ENCODE measurements at regions not wholly inside any gene's neighbourhood (a gene's known extent, or its start where the extent isn't known, plus 50 kb on each side); places are given as distances from the start of the nearest gene placed in this dataset.

DNA sequence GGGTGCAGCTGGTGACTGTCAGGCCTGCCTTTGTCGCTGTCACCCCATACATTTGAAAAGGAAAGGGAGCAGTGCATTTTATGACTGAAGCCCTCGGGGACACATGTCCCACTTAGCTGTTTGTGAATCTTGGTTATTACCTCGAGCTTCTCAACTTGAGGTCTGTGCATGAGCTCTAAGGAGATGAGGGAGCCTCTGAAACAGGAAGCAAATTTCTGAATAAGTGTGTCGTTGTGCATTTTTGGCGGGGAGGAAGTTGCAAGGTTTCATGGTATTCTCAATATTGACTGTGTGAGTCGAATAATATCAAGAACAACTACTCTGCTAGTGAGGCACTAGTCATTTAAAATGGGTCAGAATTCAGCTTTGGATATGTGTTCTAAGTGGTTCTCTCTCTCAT, 149.7 kb upstream of the PLET1 start:
- H3K27me3 ChIP-seq (ENCODE audit: control insufficient read depth, insufficient read depth, low read length): peaks cover 7% of the 10 kb centered on the region
- ChIA-PET POLR2A (no interaction called here), CTCF (no interaction called here)
- DNase-seq (ENCODE audit: low read depth, low spot score): no peak
- H3K9me3 ChIP-seq (ENCODE audit: control insufficient read depth, insufficient read depth, low read length): no peaks in the 10 kb centered on the region
- no peak overlapping the region for H3K27ac ChIP-seq (ENCODE audit: low read depth, low read length)
- TF ChIP-seq, protein P1, sequence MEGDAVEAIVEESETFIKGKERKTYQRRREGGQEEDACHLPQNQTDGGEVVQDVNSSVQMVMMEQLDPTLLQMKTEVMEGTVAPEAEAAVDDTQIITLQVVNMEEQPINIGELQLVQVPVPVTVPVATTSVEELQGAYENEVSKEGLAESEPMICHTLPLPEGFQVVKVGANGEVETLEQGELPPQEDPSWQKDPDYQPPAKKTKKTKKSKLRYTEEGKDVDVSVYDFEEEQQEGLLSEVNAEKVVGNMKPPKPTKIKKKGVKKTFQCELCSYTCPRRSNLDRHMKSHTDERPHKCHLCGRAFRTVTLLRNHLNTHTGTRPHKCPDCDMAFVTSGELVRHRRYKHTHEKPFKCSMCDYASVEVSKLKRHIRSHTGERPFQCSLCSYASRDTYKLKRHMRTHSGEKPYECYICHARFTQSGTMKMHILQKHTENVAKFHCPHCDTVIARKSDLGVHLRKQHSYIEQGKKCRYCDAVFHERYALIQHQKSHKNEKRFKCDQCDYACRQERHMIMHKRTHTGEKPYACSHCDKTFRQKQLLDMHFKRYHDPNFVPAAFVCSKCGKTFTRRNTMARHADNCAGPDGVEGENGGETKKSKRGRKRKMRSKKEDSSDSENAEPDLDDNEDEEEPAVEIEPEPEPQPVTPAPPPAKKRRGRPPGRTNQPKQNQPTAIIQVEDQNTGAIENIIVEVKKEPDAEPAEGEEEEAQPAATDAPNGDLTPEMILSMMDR (IDR thresholded peaks at IDR 0.05; ENCODE audit: low read depth, low read length): no peak
- no peak overlapping the region for H3K4me3 ChIP-seq (ENCODE audit: low read depth, low read length)

DNA sequence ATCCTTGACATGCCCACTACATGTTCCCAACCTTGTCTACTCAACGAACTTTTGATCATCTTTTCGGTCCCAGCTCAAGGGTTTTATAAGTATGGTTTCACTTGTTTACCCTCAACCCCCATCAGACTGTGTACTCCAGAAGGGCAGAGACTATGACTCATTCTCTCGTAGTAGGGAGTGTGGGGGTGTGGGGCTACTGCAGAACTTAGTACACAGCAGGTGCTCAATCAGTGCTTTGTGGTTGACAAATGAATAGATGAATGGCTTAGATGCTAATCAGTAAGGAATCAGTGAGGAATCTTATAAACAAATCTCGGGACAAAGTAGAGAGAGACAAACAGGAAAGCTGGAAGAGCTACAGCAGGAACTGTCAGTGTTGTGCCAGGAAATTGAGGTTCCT, 151.7 kb upstream of the PLET1 start:
- Histone ChIP-seq H3K9me3 (ENCODE audit: control insufficient read depth, insufficient read depth, low read length) (no peaks in the 10 kb centered on the region), H3K4me3 (ENCODE audit: low read depth, low read length) (no peak overlapping the region), H3K27me3 (ENCODE audit: control insufficient read depth, insufficient read depth, low read length) (peaks cover 7% of the 10 kb centered on the region), H3K27ac (ENCODE audit: low read depth, low read length) (no peak overlapping the region)
- no peak for DNase-seq (ENCODE audit: low read depth, low spot score)
- CTCF ChIA-PET: interaction anchor here (0.5 kb wide), 1 partner anchor 482 kb away, joined by 8 read pairs; no protein-coding TSS in a partner anchor
- POLR2A ChIA-PET: no interaction called here
- TF ChIP-seq, protein P1 (IDR thresholded peaks at IDR 0.05; ENCODE audit: low read depth, low read length): no peak

DNA sequence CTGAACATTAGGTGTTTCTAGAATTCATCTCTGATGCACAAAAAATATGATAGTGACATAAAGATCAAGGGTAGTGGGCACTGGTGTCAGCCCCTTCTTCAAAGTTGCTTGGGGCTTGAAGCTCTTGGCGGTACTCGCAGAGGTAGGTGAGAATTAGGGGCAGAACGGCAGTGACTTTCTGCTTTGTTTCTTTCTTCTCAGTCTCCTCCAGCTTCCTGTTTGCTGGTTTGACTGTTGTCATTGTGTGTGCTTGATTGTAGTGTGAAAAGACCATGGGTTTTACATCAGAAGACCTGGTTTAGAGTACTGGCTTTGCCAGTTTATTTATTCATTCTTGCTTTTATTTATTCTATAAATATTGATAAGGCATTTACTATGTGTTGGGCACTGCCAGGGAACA, 156.7 kb upstream of the PLET1 start:
- Histone ChIP-seq H3K9me3 (ENCODE audit: control insufficient read depth, insufficient read depth, low read length) (no peaks in the 10 kb centered on the region), H3K4me3 (ENCODE audit: low read depth, low read length) (no peak overlapping the region), H3K27ac (ENCODE audit: low read depth, low read length) (no peak overlapping the region), H3K27me3 (ENCODE audit: control insufficient read depth, insufficient read depth, low read length) (no peaks in the 10 kb centered on the region)
- TF ChIP-seq, protein P1 (IDR thresholded peaks at IDR 0.05; ENCODE audit: low read depth, low read length): no peak
- CTCF ChIA-PET: no interaction called here
- no peak for DNase-seq (ENCODE audit: low read depth, low spot score)
- POLR2A ChIA-PET: no interaction called here

DNA sequence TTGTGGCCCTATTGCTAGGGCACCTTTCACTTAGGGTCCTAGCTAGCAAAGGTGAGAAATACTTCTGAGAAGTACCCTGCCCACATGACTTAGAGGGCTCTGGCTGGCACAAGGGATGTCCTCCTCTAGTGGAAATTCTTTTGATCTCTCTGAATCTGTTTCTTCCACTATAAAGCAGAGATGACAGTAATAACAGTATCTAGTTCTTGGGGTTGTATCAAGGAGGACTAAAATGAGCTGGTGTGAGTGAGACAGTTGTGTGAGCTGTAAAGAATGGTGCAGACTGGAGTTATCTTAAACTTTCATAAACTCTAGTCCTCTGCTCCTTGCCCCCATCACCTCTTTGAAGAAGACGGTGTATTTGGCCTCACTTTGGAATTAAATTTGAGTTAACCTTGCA, 157.8 kb upstream of the PLET1 start:
- Histone ChIP-seq H3K4me3 (ENCODE audit: low read depth, low read length) (no peak overlapping the region), H3K9me3 (ENCODE audit: control insufficient read depth, insufficient read depth, low read length) (no peaks in the 10 kb centered on the region), H3K27me3 (ENCODE audit: control insufficient read depth, insufficient read depth, low read length) (peaks cover 3% of the 10 kb centered on the region), H3K27ac (ENCODE audit: low read depth, low read length) (no peak overlapping the region)
- ChIA-PET CTCF (no interaction called here), POLR2A (no interaction called here)
- DNase-seq (ENCODE audit: low read depth, low spot score): no peak
- TF ChIP-seq, protein P1 (IDR thresholded peaks at IDR 0.05; ENCODE audit: low read depth, low read length): no peak

GRCh38 chr11:112421879-112422278, 161.2 kb upstream of the PLET1 start:
- TF ChIP-seq, protein P1 (IDR thresholded peaks at IDR 0.05; ENCODE audit: low read depth, low read length): no peak
- H3K27ac ChIP-seq (ENCODE audit: low read depth, low read length): no peak overlapping the region
- no peaks in the 10 kb centered on the region for H3K9me3 ChIP-seq (ENCODE audit: control insufficient read depth, insufficient read depth, low read length)
- H3K4me3 ChIP-seq (ENCODE audit: low read depth, low read length): no peak overlapping the region
- POLR2A ChIA-PET: no interaction called here
- CTCF ChIA-PET: no interaction called here
- no peak for DNase-seq (ENCODE audit: low read depth, low spot score)
- peaks cover 3% of the 10 kb centered on the region for H3K27me3 ChIP-seq (ENCODE audit: control insufficient read depth, insufficient read depth, low read length)

Measured in AG04450 (cell line).